Fibroblast of the aortic adventitia (primary cell): ENCODE measurements at regions not wholly inside any gene's neighbourhood (a gene's known extent, or its start where the extent isn't known, plus 50 kb on each side); places are given as distances from the start of the nearest gene placed in this dataset.

Source experiments
- DNase-seq: peaks from one replicate; pipeline ENCODE4 v3.0.0-alpha.2; 2010; ENCODE audit warnings: low read depth
- H3K4me3 ChIP-seq: 2 replicates; pipeline ENCODE4 v1.5.1; 2011; ENCODE audit warnings: low read depth, mild to moderate bottlenecking, control low read depth, low read length, moderate library complexity
- CTCF ChIP-seq: IDR thresholded peaks from 2 replicates; pipeline ENCODE4 v1.5.1; 2011; ENCODE audit warnings: mild to moderate bottlenecking, low read length, control low read depth, inconsistent platforms; ENCODE audit not compliant: insufficient read depth

GRCh38 chr4:14518136-14518535 lies 484.1 kb upstream of the CPEB2 start:
- DNase-seq = no peak
- TF ChIP-seq CTCF = no peak
- no peak overlapping the region for H3K4me3 ChIP-seq

GRCh38 chr4:14520171-14520570 lies 482.1 kb upstream of the CPEB2 start:
- no peak for TF ChIP-seq CTCF
- no peak overlapping the region for H3K4me3 ChIP-seq
- peak; percentile 10 for DNase-seq

GRCh38 chr4:14524276-14524675 lies 478.0 kb upstream of the CPEB2 start:
- DNase-seq = no peak
- no peak overlapping the region for H3K4me3 ChIP-seq
- TF ChIP-seq CTCF = no peak

GRCh38 chr4:14528918-14529317 lies 473.4 kb upstream of the CPEB2 start:
- H3K4me3 ChIP-seq = no peak overlapping the region
- DNase-seq = no peak
- no peak for TF ChIP-seq CTCF

GRCh38 chr4:14529653-14530052 lies 472.6 kb upstream of the CPEB2 start:
- no peak overlapping the region for H3K4me3 ChIP-seq
- no peak for TF ChIP-seq CTCF
- DNase-seq = peak; percentile 9

GRCh38 chr4:14532436-14532835 lies 469.8 kb upstream of the CPEB2 start:
- DNase-seq = no peak
- no peak overlapping the region for H3K4me3 ChIP-seq

More at GRCh38 chr4:14532436-14532835, 469.8 kb upstream of the CPEB2 start:
- no peak for TF ChIP-seq CTCF
